PC-9 (cell line): ENCODE measurements at regions not wholly inside any gene's neighbourhood (a gene's known extent, or its start where the extent isn't known, plus 50 kb on each side); places are given as distances from the start of the nearest gene placed in this dataset.

Source experiments
- CTCF ChIP-seq: fragments of 200-600 bp; sonication (generic); conservative IDR thresholded peaks from 2 replicates; pipeline ENCODE4 v1.6.1; 2017; ENCODE audit warnings: mixed run types, antibody characterized with exemption, mild to moderate bottlenecking, moderate library complexity
- EZH2 ChIP-seq: fragments of 200-600 bp; sonication (generic); IDR thresholded peaks from 2 replicates; pipeline ENCODE4 v1.8.0; 2017; ENCODE audit warnings: antibody characterized with exemption, low read depth

- TF ChIP-seq CTCF (no peak), EZH2 (no peak)
Measured at GRCh38 chr5:167851416-167851815, 440.0 kb upstream of the WWC1 start.
